Femur (tissue), 1 donor: ENCODE measurements at regions not wholly inside any gene's neighbourhood (a gene's known extent, or its start where the extent isn't known, plus 50 kb on each side); places are given as distances from the start of the nearest gene placed in this dataset.

ENCODE experiments used
- DNase-seq: peaks from one replicate; pipeline ENCODE4 v3.0.0-alpha.2; 2017

GRCh38 chr13:58531614-58532013, 900.1 kb downstream of the PCDH17 start:
- no peak for DNase-seq

GRCh38 chr13:58542530-58542929, 911.0 kb downstream of the PCDH17 start:
- DNase-seq = no peak

- DNase-seq = no peak
Measured at GRCh38 chr13:58547419-58547818, 915.9 kb downstream of the PCDH17 start.

- DNase-seq = no peak
Measured at GRCh38 chr13:58566176-58566575, 934.6 kb downstream of the PCDH17 start.

- no peak for DNase-seq
Measured at GRCh38 chr13:58573743-58574142, 942.2 kb downstream of the PCDH17 start.

- DNase-seq = no peak
Measured at GRCh38 chr13:58574791-58575190, 943.2 kb downstream of the PCDH17 start.

- DNase-seq = no peak
Measured at GRCh38 chr13:58579468-58579867, 947.9 kb downstream of the PCDH17 start.

GRCh38 chr13:58583966-58584365, 952.4 kb downstream of the PCDH17 start:
- DNase-seq = no peak

- DNase-seq = no peak
Measured at GRCh38 chr13:58584610-58585009, 953.1 kb downstream of the PCDH17 start.

- no peak for DNase-seq
Measured at GRCh38 chr13:58587183-58587582, 955.6 kb downstream of the PCDH17 start.

- DNase-seq = no peak
Measured at GRCh38 chr13:58592052-58592451, 960.5 kb downstream of the PCDH17 start.

GRCh38 chr13:58592786-58593185, 961.2 kb downstream of the PCDH17 start:
- DNase-seq = no peak

- no peak for DNase-seq
Measured at GRCh38 chr13:58594747-58595600, 963.4 kb downstream of the PCDH17 start.

GRCh38 chr13:58597552-58597951, 966.0 kb downstream of the PCDH17 start:
- DNase-seq = no peak

GRCh38 chr13:58598241-58598640, 966.7 kb downstream of the PCDH17 start:
- no peak for DNase-seq

- no peak for DNase-seq
Measured at GRCh38 chr13:58611117-58611516, 979.6 kb downstream of the PCDH17 start.

GRCh38 chr13:58617880-58618665, 986.5 kb downstream of the PCDH17 start:
- DNase-seq = no peak

- no peak for DNase-seq
Measured at GRCh38 chr13:58619396-58620113, 988.0 kb downstream of the PCDH17 start.

GRCh38 chr13:58620176-58620575, 988.6 kb downstream of the PCDH17 start:
- no peak for DNase-seq

- DNase-seq = no peak
Measured at GRCh38 chr13:58625703-58626389, 994.3 kb downstream of the PCDH17 start.

GRCh38 chr13:58630794-58631193, 999.2 kb downstream of the PCDH17 start:
- no peak for DNase-seq

GRCh38 chr13:58633226-58633625, 1001.7 kb downstream of the PCDH17 start:
- DNase-seq = no peak

GRCh38 chr13:58655086-58655485, 1023.5 kb downstream of the PCDH17 start:
- no peak for DNase-seq
